Lung (tissue), 11 donors: ENCODE measurements at regions not wholly inside any gene's neighbourhood (a gene's known extent, or its start where the extent isn't known, plus 50 kb on each side); places are given as distances from the start of the nearest gene placed in this dataset.

Experiments used
- ATAC-seq: fragments of 200-7000 bp; cut with Tn5 transposase; one replicate; pipeline ENCODE4 v1.9.1; 2020; ENCODE audit warnings: moderate number of reproducible peaks; ENCODE audit not compliant: insufficient read depth, low FRiP score
- DNase-seq, 3 donors: peaks; one replicate each; pipeline ENCODE4 v3.0.0-alpha.2; 2013 to 2017
- H3K27ac ChIP-seq, 2 donors: one replicate each; pipeline ENCODE4 v1.5.1; 2013; ENCODE audit warnings: mild to moderate bottlenecking in 2 of 2, moderate library complexity in 2 of 2, control low read depth in 1 of 2, inconsistent platforms in 1 of 2, low read depth in 1 of 2, low read length in 1 of 2
- H3K27me3 ChIP-seq, 3 donors: one replicate each; pipeline ENCODE4 v1.5.1; 2013; ENCODE audit warnings: low read length in 2 of 3; ENCODE audit not compliant: control insufficient read depth in 3 of 3, insufficient read depth in 3 of 3
- H3K36me3 ChIP-seq, 4 donors: one replicate each; pipeline ENCODE4 v1.5.1; 2013; ENCODE audit warnings: low read length in 4 of 4, mild to moderate bottlenecking in 1 of 4, moderate library complexity in 1 of 4; ENCODE audit not compliant: control insufficient read depth in 4 of 4, insufficient read depth in 4 of 4
- H3K4me1 ChIP-seq, 5 donors: one replicate each; pipeline ENCODE4 v1.5.1; 2013; ENCODE audit warnings: low read length in 5 of 5, mild to moderate bottlenecking in 2 of 5, moderate library complexity in 1 of 5; ENCODE audit not compliant: control insufficient read depth in 5 of 5, insufficient read depth in 5 of 5
- H3K4me3 ChIP-seq: one replicate; pipeline ENCODE4 v1.5.1; 2013; ENCODE audit warnings: mild to moderate bottlenecking, control low read depth, moderate library complexity
- H3K9ac ChIP-seq, 2 donors: one replicate each; pipeline ENCODE4 v1.5.1; 2013; ENCODE audit warnings: low read length in 2 of 2, control low read depth in 1 of 2; ENCODE audit not compliant: insufficient read depth in 1 of 2
- H3K9me3 ChIP-seq, 4 donors: one replicate each; pipeline ENCODE4 v1.5.1; 2013; ENCODE audit warnings: low read length in 3 of 4, mild to moderate bottlenecking in 1 of 4, moderate library complexity in 1 of 4; ENCODE audit not compliant: control insufficient read depth in 4 of 4, insufficient read depth in 3 of 4
- CTCF ChIP-seq: IDR thresholded peaks from 2 replicates; pipeline ENCODE4 v1.5.1; 2012; ENCODE audit warnings: mild to moderate bottlenecking; ENCODE audit errors: control extremely low read depth, extremely low read depth
- WGBS, 2 donors: extraction: QIAGEN DNeasy Blood & Tissue Kit; methylation state at CpG; one replicate each; pipeline ENCODE4 v1.1.7; 2013; 5-methylcytosine and 5-hydroxymethylcytosine counted together
- donor health status: control.
- donor health status: control.
- donor health status: Bipolar disorder and iron deficiency.
- donor health status: healthy.
- donor health status: DM: yes; HTN: yes; CAD: no.

- H3K27ac ChIP-seq, result peak overlapping the region in 1 of 2 donors; percentile 81
- no peak overlapping the region for H3K9ac ChIP-seq
- no peaks in the 10 kb centered on the region for H3K9me3 ChIP-seq
- peak; percentile 25 for ATAC-seq
- H3K27me3 ChIP-seq, result no peaks in the 10 kb centered on the region
- TF ChIP-seq CTCF, result no peak
- WGBS, 2 donors, result 35 to 36% methylated on average over 9 of the region's 9 CpGs
- peaks cover 2 to 28% (median 15%) of the 10 kb centered on the region in 5 donors for H3K4me1 ChIP-seq
- DNase-seq, result peak in 2 of 3 donors; percentile 29 to 59
- no peaks in the 10 kb centered on the region for H3K36me3 ChIP-seq
- H3K4me3 ChIP-seq, result no peak overlapping the region
Observed at GRCh38 chr15:35673093-35673684, 127.2 kb upstream of the DPH6 start.

- no peaks in the 10 kb centered on the region for H3K36me3 ChIP-seq
- peak overlapping the region in 1 of 2 donors; percentile 33 for H3K9ac ChIP-seq
- 63 to 71% methylated on average over 8 of the region's 8 CpGs for WGBS, 2 donors
- no peak for TF ChIP-seq CTCF
- no peak for ATAC-seq
- peak overlapping the region in 1 of 2 donors; percentile 34 for H3K27ac ChIP-seq
- H3K9me3 ChIP-seq, result no peaks in the 10 kb centered on the region
- no peaks in the 10 kb centered on the region for H3K27me3 ChIP-seq
- DNase-seq, result peak; percentile 35 to 86 (median 75)
- H3K4me3 ChIP-seq, result no peak overlapping the region
- H3K4me1 ChIP-seq, result peaks cover 2 to 20% (median 16%) of the 10 kb centered on the region in 5 donors
Observed at GRCh38 chr15:35674873-35675781, 129.2 kb upstream of the DPH6 start.

- peaks cover 2 to 20% (median 4%) of the 10 kb centered on the region in 5 donors for H3K4me1 ChIP-seq
- no peak overlapping the region for H3K4me3 ChIP-seq
- no peak overlapping the region for H3K9ac ChIP-seq
- no peaks in the 10 kb centered on the region for H3K9me3 ChIP-seq
- DNase-seq, result no peak
- H3K36me3 ChIP-seq, result no peaks in the 10 kb centered on the region
- ATAC-seq, result no peak
- TF ChIP-seq CTCF, result no peak
- no peak overlapping the region for H3K27ac ChIP-seq
- H3K27me3 ChIP-seq, result no peaks in the 10 kb centered on the region
- WGBS, 2 donors, result 50 to 70% methylated on average over 2 of the region's 2 CpGs
Observed at GRCh38 chr15:35678774-35679173, 132.8 kb upstream of the DPH6 start.
